VCaP (cell line): ENCODE measurements at regions not wholly inside any gene's neighbourhood (a gene's known extent, or its start where the extent isn't known, plus 50 kb on each side); places are given as distances from the start of the nearest gene placed in this dataset.

Experiments
- H3K27ac ChIP-seq: fragments of 450-650 bp; 2 replicates; pipeline ENCODE4 v1.5.1; 2017
- CTCF ChIP-seq: fragments of 450-650 bp; conservative IDR thresholded peaks from 2 replicates; pipeline ENCODE4 v1.5.1; 2017; ENCODE audit warnings: mild to moderate bottlenecking, moderate library complexity

- no peak for TF ChIP-seq CTCF
- no peak overlapping the region for H3K27ac ChIP-seq
Measured at GRCh38 chr10:33109788-33110469, 151.9 kb upstream of the ITGB1 start.

- no peak overlapping the region for H3K27ac ChIP-seq
- TF ChIP-seq CTCF = no peak
Measured at GRCh38 chr10:33109384-33109783, 151.4 kb upstream of the ITGB1 start.

GRCh38 chr10:33107953-33108352 lies 149.9 kb upstream of the ITGB1 start:
- no peak overlapping the region for H3K27ac ChIP-seq
- TF ChIP-seq CTCF = no peak

- no peak overlapping the region for H3K27ac ChIP-seq
- TF ChIP-seq CTCF = no peak
Measured at GRCh38 chr10:33106767-33107166, 148.7 kb upstream of the ITGB1 start.

GRCh38 chr10:33103863-33104379 lies 145.9 kb upstream of the ITGB1 start:
- no peak for TF ChIP-seq CTCF
- no peak overlapping the region for H3K27ac ChIP-seq

- no peak for TF ChIP-seq CTCF
- H3K27ac ChIP-seq = no peak overlapping the region
Measured at GRCh38 chr10:33102071-33102470, 144.0 kb upstream of the ITGB1 start.

- no peak for TF ChIP-seq CTCF
- no peak overlapping the region for H3K27ac ChIP-seq
Measured at GRCh38 chr10:33101392-33101787, 143.4 kb upstream of the ITGB1 start.
